ENCODE measurements at regions not wholly inside any gene's neighbourhood (a gene's known extent, or its start where the extent isn't known, plus 50 kb on each side); places are given as distances from the start of the nearest gene placed in this dataset.

GRCh38 chr6:44665683-44666082 lies 278.2 kb downstream of the CDC5L start:
- no peak for TF ChIP-seq GABPA (IDR thresholded peaks at IDR 0.05; ENCODE audit: low read depth)
- no peak for TF ChIP-seq RCOR1 (IDR thresholded peaks at IDR 0.05; ENCODE audit: low read length)
- TF ChIP-seq GATA2 (CRISPR knock-in tag; IDR thresholded peaks at IDR 0.05), result no peak
- no peak for TF ChIP-seq SIN3A (IDR thresholded peaks at IDR 0.05; ENCODE audit: borderline replicate concordance, low read depth, low read length)
- TF ChIP-seq POLR2AphosphoS5 (IDR thresholded peaks at IDR 0.05; ENCODE audit: low read depth, low read length), result no peak
- no peak for TF ChIP-seq PBX3 (IDR thresholded peaks at IDR 0.05)
- no peak for TF ChIP-seq CTCF (IDR thresholded peaks at IDR 0.05)
- TF ChIP-seq REST (IDR thresholded peaks at IDR 0.05; ENCODE audit: low read depth, low read length), result no peak
- TF ChIP-seq TAF1 (IDR thresholded peaks at IDR 0.05; ENCODE audit: borderline replicate concordance, low read depth, low read length), result no peak
- no peak for TF ChIP-seq RAD21 (IDR thresholded peaks at IDR 0.05; ENCODE audit: low read length)

Data from SK-N-SH (cell line).